Parathyroid adenoma (tissue), 2 donors: ENCODE measurements at regions not wholly inside any gene's neighbourhood (a gene's known extent, or its start where the extent isn't known, plus 50 kb on each side); places are given as distances from the start of the nearest gene placed in this dataset.

Experiments
- H2AFZ ChIP-seq: fragments of 300-600 bp; sonication (generic); one replicate; pipeline ENCODE4 v1.7.0; 2017; ENCODE audit warnings: antibody characterized with exemption, mild to moderate bottlenecking
- H3K27ac ChIP-seq: fragments of 300-600 bp; sonication (generic); one replicate; pipeline ENCODE4 v1.7.0; 2017
- H3K27me3 ChIP-seq: fragments of 300-600 bp; sonication (generic); one replicate; pipeline ENCODE4 v1.7.0; 2017; ENCODE audit warnings: low read length; ENCODE audit not compliant: control insufficient read depth, insufficient read depth
- H3K36me3 ChIP-seq: fragments of 300-600 bp; sonication (generic); one replicate; pipeline ENCODE4 v1.7.0; 2017; ENCODE audit warnings: low read length; ENCODE audit not compliant: control insufficient read depth, insufficient read depth
- H3K4me1 ChIP-seq: fragments of 300-600 bp; sonication (generic); one replicate; pipeline ENCODE4 v1.7.0; 2017; ENCODE audit warnings: control low read depth
- H3K4me2 ChIP-seq: fragments of 300-600 bp; sonication (generic); one replicate; pipeline ENCODE4 v1.7.0; 2017; ENCODE audit warnings: low read length
- H3K4me3 ChIP-seq: fragments of 300-600 bp; sonication (generic); one replicate; pipeline ENCODE4 v1.7.0; 2017; ENCODE audit warnings: low read depth, low read length
- H3K79me2 ChIP-seq: fragments of 300-600 bp; sonication (generic); one replicate; pipeline ENCODE4 v1.7.0; 2017; ENCODE audit warnings: control low read depth
- H3K9ac ChIP-seq: fragments of 300-600 bp; sonication (generic); one replicate; pipeline ENCODE4 v1.7.0; 2017; ENCODE audit warnings: mild to moderate bottlenecking
- H3K9me3 ChIP-seq: fragments of 300-600 bp; sonication (generic); one replicate; pipeline ENCODE4 v1.7.0; 2017; ENCODE audit warnings: low read length; ENCODE audit not compliant: control insufficient read depth
- TF ChIP-seq, protein P1 (sequence below): fragments of 300-600 bp; sonication (generic); IDR thresholded peaks from one replicate; pipeline ENCODE4 v1.7.0; 2017; ENCODE audit warnings: antibody characterized with exemption, mild to moderate bottlenecking
- donor health status: primary hyperparathyroidism.

DNA sequence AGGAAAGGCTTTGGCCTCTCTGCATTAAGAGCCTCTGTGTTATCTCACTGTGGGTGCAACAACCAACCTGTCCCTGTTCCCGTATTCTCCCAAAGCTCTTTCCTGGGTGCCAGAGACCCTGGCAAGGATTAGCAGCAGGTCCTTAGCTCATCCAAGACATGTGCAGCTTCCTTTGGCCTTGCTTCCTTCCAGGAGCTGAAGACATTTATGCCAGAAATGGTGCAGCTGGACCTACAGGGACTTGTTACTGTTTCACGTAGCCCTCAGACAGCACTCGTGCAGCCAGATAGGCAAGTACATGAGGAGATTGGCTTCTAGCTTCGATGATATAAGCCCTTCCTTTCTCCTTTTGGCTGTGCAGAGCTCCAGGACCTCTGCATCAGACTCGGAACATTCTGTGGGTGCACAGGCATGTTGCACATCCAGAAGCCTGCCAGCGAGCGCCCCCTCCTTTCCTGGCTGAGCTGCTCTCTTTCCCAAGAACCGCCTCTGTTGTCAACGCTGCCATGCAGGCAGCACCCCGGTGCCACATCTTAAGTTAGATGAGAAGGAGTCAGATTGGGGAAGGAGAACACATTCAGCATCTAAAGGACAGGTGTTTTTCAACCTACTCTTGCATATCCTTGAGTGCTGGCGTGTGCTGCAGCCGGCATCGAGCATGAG is 284.5 kb upstream of the PLXNA2 start:
- Histone ChIP-seq H3K4me2 (no peak overlapping the region), H3K27ac (no peak overlapping the region), H3K4me3 (no peak overlapping the region), H3K79me2 (no peaks in the 10 kb centered on the region), H3K9ac (no peak overlapping the region), H3K27me3 (no peaks in the 10 kb centered on the region), H2AFZ (no peak overlapping the region), H3K9me3 (no peaks in the 10 kb centered on the region), H3K4me1 (no peaks in the 10 kb centered on the region), H3K36me3 (no peaks in the 10 kb centered on the region)
- TF ChIP-seq, protein P1, sequence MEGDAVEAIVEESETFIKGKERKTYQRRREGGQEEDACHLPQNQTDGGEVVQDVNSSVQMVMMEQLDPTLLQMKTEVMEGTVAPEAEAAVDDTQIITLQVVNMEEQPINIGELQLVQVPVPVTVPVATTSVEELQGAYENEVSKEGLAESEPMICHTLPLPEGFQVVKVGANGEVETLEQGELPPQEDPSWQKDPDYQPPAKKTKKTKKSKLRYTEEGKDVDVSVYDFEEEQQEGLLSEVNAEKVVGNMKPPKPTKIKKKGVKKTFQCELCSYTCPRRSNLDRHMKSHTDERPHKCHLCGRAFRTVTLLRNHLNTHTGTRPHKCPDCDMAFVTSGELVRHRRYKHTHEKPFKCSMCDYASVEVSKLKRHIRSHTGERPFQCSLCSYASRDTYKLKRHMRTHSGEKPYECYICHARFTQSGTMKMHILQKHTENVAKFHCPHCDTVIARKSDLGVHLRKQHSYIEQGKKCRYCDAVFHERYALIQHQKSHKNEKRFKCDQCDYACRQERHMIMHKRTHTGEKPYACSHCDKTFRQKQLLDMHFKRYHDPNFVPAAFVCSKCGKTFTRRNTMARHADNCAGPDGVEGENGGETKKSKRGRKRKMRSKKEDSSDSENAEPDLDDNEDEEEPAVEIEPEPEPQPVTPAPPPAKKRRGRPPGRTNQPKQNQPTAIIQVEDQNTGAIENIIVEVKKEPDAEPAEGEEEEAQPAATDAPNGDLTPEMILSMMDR = no peak

DNA sequence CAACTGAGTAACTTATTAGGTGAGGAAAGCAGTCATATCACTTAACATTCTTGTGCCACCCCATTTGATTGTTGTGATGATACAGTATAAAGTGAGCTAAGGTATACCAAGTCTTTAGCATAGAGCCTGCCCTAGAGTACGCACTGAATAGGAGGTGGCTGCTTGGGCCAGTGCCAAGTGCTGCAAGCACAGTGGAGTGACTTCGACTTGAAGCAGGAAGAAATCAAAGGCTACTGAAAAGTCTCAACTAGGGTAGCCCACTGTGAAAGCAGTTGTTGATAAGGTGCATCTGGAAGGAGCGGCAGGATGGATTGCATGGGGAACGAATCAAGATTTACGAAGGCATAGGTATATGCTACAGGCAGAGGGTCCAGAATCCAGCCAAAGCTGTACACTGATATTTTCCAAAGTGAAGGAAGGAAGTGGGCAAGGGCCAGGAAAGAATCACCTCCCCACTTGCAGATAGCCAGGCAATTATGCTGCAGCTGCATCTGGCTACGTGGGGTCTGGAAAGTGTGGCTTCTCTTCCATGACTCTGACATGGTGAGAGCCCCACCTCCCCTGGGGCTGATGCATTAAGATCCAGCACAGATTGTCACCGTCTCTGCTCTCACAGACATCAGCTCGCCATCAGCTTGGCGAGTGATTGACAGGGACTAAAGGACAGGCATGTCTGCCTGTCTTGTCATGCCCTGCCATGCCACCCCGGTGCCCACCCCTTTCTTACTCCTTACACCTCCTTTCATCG is 287.0 kb upstream of the PLXNA2 start:
- no peak overlapping the region for H3K9ac ChIP-seq

DNA sequence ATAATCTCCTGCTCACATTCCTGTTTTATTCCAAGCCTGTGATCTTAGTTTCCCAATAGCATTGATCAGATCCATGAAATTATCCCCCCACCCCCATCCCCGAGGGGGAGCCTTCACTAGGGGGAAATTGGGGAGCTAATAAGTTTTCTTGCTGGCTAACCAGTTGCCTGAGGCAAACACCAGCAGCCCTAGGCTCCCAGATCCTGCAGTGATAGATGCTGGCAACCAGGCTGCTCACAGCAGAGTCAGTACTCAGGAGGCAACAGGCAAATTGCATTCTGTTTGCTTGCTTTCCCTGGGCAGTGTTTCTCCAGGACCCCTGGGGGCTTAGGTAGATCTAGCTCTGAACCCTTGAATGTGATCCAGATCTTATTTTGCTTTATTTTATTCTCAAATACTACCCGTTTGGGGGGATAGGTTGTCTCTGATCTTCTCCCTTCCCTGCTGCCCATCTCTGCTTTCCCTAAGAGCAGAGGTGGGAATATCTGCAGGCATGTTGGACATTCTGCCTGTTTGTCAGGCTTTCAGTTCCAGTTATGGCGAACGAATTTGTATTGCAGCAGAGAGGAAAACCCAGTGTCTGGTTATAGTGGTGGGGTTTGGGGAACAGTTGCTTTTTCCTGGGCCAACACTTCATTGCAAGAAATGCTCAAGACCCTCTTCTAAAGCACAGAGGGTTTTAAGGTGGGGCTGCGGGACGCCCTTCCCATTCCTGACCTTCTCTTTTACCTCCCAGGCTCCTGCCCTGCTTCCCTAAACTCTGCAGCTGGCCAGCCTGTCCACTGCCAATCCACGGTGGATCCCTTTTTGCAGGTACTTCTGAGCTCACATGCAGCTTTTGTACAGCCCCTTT is 289.8 kb upstream of the PLXNA2 start:
- Histone ChIP-seq H3K27ac (no peak overlapping the region), H2AFZ (no peak overlapping the region), H3K79me2 (no peaks in the 10 kb centered on the region), H3K4me3 (no peak overlapping the region), H3K4me1 (no peaks in the 10 kb centered on the region), H3K9ac (no peak overlapping the region), H3K27me3 (no peaks in the 10 kb centered on the region), H3K36me3 (no peaks in the 10 kb centered on the region), H3K4me2 (no peak overlapping the region), H3K9me3 (no peaks in the 10 kb centered on the region)
- TF ChIP-seq, protein P1 = no peak

More for the DNA sequence above, 287.0 kb upstream of the PLXNA2 start:
- TF ChIP-seq, protein P1 = no peak
- Histone ChIP-seq H3K36me3 (no peaks in the 10 kb centered on the region), H3K27me3 (no peaks in the 10 kb centered on the region), H3K4me1 (no peaks in the 10 kb centered on the region), H2AFZ (no peak overlapping the region), H3K79me2 (no peaks in the 10 kb centered on the region), H3K27ac (no peak overlapping the region), H3K4me3 (no peak overlapping the region), H3K9me3 (no peaks in the 10 kb centered on the region), H3K4me2 (no peak overlapping the region)

DNA sequence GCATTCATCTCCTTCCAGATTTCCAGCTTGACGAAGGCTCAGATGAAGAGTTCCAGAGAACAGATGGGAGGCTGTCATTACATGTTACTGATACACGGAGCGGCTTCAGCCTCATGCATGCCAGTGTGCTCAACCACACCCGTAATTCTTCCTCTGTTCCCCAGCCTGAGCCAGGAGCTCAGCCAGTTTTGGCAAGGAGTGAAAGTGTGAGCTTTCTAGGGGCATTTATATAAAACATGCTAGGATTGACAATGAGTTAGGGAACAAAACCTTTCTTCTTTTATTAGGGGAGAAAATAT is 290.4 kb upstream of the PLXNA2 start:
- H3K4me1 ChIP-seq = no peaks in the 10 kb centered on the region
- H3K9ac ChIP-seq = no peak overlapping the region
- no peaks in the 10 kb centered on the region for H3K36me3 ChIP-seq
- H3K4me3 ChIP-seq = no peak overlapping the region
- H3K27ac ChIP-seq = no peak overlapping the region
- H3K4me2 ChIP-seq = no peak overlapping the region
- TF ChIP-seq, protein P1 = no peak
- no peaks in the 10 kb centered on the region for H3K79me2 ChIP-seq
- H3K27me3 ChIP-seq = no peaks in the 10 kb centered on the region
- no peak overlapping the region for H2AFZ ChIP-seq
- H3K9me3 ChIP-seq = no peaks in the 10 kb centered on the region
